HG03457 (cell line): ENCODE measurements at regions not wholly inside any gene's neighbourhood (a gene's known extent, or its start where the extent isn't known, plus 50 kb on each side); places are given as distances from the start of the nearest gene placed in this dataset.

Experiments
- ATAC-seq: cut with Tn5 transposase; IDR thresholded peaks from one replicate; pipeline ENCODE4 v1.9.1; 2021; ENCODE audit warnings: moderate number of reproducible peaks; ENCODE audit not compliant: unreplicated experiment

- ATAC-seq: no peak
These were observed 313.5 kb downstream of the CAAP1 start for GRCh38 chr9:26579056-26579455.

- ATAC-seq: no peak
These were observed 317.6 kb downstream of the CAAP1 start for GRCh38 chr9:26574898-26575440.

- no peak for ATAC-seq
These were observed 318.3 kb downstream of the CAAP1 start for GRCh38 chr9:26574256-26574655.

- ATAC-seq: no peak
These were observed 324.6 kb downstream of the CAAP1 start for GRCh38 chr9:26567976-26568375.

DNA sequence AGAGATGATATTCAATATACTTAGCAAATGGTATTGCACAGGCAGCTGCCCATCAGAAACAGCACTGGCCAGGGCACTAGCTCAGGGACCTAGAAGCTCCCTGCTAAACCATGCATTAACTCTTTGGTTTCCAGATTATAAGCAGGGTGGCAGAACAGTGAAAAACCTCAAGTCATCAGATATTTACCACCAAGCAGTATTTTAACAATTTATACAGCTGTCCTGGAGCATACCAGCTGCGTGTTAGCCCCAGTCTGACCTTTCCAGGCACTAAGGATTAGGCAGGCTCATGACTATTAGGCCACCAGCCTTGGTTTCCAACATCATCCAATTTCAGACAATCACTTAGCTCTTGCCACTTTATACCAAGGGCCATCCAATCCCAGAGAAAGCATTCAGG lies 326.5 kb downstream of the CAAP1 start:
- no peak for ATAC-seq

DNA sequence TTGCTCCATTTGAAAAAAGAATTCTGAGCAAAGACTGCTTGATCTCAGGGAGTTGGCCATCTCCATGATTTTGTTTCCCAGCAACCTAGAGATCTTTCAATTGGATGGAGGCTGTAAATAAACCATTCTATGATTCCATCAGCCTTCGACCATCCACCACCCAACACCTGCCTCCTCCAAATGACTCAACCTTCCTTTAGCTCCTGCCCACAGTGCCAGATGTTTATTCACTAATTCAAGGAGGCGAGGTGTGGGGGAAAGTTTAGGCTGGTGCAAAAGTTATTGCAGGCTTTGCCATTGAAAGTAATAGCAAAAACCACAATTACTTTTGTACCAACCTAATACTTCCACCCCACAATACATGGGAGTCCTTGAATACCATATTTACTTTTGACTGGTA lies 327.5 kb downstream of the CAAP1 start:
- no peak for ATAC-seq

DNA sequence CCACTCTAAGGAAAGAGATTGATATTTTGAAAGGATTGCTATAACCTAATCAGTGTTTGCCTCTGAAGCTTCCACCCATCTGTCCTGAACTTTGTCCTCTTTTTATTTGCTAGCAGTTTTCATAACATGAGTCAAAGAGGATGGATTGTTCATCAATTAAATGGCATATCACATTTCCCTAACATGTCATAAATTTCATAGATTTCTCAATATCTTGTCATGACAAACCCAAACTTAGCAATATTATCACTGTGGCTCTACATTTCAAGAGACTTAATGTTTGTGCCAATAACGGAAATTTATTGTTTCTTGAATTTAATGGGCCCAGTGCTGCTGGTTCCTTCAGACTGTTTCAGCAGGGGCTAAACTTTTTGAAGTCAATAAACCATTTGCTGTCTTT lies 330.3 kb downstream of the CAAP1 start:
- ATAC-seq: no peak

- ATAC-seq: no peak
These were observed 330.7 kb downstream of the CAAP1 start for GRCh38 chr9:26561928-26562327.

- ATAC-seq: no peak
These were observed 333.1 kb downstream of the CAAP1 start for GRCh38 chr9:26559506-26559905.

- no peak for ATAC-seq
These were observed 340.6 kb downstream of the CAAP1 start for GRCh38 chr9:26551971-26552370.

DNA sequence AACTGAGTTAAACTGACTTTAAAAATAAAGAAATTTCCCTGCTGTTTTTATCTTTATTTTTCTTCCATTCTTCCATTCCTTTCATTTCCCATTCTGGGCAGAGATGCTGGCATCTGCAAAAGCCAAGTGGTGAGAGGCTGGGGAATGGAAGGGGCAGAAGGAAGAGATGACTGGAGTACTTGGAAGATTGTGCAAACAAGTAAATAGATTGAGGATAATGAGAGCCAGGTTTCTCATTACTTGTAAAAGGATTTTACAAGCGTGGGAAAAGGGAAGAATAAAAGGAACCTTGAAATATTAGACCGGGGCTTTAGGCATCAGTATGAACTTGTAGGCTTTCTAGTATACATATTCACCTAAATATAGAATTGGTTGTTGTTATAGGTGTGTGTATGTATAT lies 341.2 kb downstream of the CAAP1 start:
- no peak for ATAC-seq

- no peak for ATAC-seq
These were observed 343.8 kb downstream of the CAAP1 start for GRCh38 chr9:26548781-26549290.

- no peak for ATAC-seq
These were observed 352.6 kb downstream of the CAAP1 start for GRCh38 chr9:26539867-26540493.

DNA sequence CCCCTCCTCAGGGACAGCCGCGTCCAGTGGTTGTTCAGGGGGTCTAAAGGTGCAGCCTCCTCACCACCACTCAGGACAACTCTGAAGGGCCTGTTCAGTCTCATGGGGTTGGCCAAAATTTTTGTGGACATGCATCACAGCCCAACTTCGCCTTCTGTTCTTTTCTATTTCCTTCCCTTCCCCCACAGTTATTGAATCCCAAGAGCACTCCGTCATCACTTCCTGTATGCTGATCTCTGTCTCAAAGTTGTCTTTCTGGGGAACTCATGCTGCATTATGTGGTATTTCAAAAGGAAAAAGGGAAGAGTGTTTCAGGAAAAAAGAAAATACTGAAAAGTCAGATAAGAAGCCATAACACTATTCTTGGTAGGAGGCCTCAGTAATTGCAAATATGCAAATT lies 355.4 kb downstream of the CAAP1 start:
- ATAC-seq: no peak

GRCh38 chr9:26535151-26535550 lies 357.5 kb downstream of the CAAP1 start:
- no peak for ATAC-seq

- ATAC-seq: no peak
These were observed 361.8 kb downstream of the CAAP1 start for GRCh38 chr9:26530841-26531240.

GRCh38 chr9:26527931-26528330 lies 364.7 kb downstream of the CAAP1 start:
- ATAC-seq: no peak

DNA sequence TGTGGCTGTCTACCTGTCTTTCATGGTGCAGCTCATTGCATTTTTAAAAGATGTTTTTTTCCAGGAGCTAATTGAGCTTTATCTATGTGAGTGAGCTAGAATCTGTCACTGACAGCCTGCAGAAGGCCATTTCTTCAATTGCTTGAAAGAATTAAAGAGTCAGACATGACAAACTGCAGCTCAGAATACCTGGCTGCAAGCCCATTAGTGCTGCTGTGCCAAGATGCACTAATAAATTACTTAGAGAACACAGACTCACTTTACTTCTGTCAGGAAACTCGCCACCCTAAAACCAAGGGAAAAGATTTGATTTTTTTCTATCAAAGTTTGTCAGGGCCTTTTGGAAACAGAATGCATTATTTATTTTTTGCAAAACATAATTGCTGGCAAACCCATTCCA lies 368.3 kb downstream of the CAAP1 start:
- ATAC-seq: no peak

GRCh38 chr9:26523577-26523976 lies 369.0 kb downstream of the CAAP1 start:
- no peak for ATAC-seq

DNA sequence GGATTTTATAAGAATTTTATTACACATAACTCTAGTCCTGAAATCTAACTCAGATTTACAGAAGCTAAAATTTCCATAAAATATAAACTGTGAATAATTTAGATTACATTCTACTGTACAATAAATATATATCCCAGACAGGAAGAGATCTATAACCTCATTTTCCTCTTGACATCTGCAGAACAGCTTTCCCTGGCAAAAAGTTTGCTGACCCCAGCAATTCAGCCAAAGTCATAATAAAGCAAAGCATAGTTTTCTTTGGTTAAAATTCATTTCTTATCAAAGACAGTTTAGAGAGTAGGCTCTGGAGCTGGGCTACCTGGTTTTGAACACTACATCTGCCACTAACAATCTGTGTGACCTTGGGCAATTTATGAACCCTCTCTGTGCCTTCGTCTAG lies 372.5 kb downstream of the CAAP1 start:
- ATAC-seq: no peak

DNA sequence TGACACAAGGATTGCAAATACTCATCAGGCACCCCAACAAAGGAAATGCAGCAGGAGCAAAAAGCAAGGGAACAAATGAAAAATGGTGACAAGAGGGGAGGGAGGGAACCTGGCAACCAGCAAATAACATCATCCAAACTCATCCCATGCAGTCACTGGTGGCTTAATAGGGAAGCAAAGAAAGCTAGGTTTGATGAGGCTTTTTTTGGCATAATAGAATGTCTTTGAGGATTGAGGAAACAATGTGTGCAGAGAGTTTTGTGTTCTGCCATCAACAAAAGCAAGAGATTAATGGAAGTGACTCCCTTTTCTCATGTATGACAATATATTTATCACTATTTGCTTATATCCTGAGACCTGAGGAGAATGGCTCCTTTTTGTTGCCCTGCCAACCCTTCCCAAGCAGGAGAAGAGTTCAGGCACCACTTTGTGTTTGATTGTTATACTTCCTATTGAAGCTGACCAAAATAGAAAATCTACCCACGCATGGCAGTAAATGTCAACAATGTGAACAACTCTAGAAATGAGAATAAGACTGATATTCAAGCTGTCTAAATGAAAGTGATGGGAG lies 375.7 kb downstream of the CAAP1 start:
- ATAC-seq: no peak

DNA sequence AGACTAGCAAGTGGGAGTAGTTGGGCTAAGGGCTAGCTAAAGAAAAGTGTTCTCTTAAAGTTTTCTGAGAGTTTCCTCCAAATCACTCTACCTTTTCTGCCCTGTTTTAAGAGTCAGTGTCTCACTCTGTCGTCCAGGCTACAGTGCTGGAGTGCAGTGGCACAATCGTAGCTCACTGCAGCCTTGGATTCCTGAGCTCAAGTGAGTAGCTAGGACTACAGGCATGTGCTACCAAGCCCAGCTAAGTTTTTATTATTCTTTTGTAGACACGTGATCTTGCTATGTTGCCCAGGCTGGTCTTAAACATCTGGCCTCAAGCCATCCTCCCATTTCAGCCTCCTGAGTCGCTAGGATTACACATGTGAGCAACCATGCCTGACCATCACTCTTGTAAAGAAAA lies 378.9 kb downstream of the CAAP1 start:
- no peak for ATAC-seq

GRCh38 chr9:26510137-26510536 lies 382.5 kb downstream of the CAAP1 start:
- ATAC-seq: no peak
